A549 (cell line): ENCODE measurements at regions not wholly inside any gene's neighbourhood (a gene's known extent, or its start where the extent isn't known, plus 50 kb on each side); places are given as distances from the start of the nearest gene placed in this dataset.

Experiments used
- ATAC-seq, 2 experiments: fragments of 200-7000 bp in 1 of 2; fragments of >200 bp in 1 of 2; cut with Nextera tagmentation in 1 of 2; cut with Tn5 transposase in 1 of 2; 3 replicates each; pipeline versions ENCODE4 v1.8.0 to v1.9.1; 2018 to 2020; ENCODE audit warnings: mild to moderate bottlenecking in 1 of 2, moderate library complexity in 1 of 2
- CTCF ChIA-PET: fragments of 300-600 bp; sonication (Branson Sonifier 250); formaldehyde crosslinking; extraction: SDS; loops from one replicate; lab custom pipeline; 2021; ENCODE audit warnings: antibody characterized with exemption, inconsistent platforms; lab: Yijun Ruan, JAX
- POLR2A ChIA-PET: fragments of 350-600 bp; formaldehyde crosslinking; extraction: SDS; loops from one replicate; lab custom pipeline; 2021; ENCODE audit warnings: antibody characterized with exemption, inconsistent platforms; lab: Yijun Ruan, JAX
- DNase-seq, 2 experiments: peaks; one replicate each; pipeline versions ENCODE4 v3.0.0 to v3.0.0-alpha.2; 2011 to 2016; ENCODE audit warnings: low read depth in 1 of 2, low spot score in 1 of 2
- FAIRE-seq: peaks from 2 replicates; lab custom pipeline; 2011; peaks lifted over from hg19 to GRCh38; lab: Jason Lieb, UNC
- H3K27ac ChIP-seq, 2 experiments: fragments of >200 bp; sonication (Bioruptor Twin); formaldehyde crosslinking; 3 replicates each; pipeline ENCODE4 v1.5.1; 2016 to 2017
- H3K4me1 ChIP-seq: fragments of >200 bp; sonication (Bioruptor Twin); formaldehyde crosslinking; 3 replicates; pipeline ENCODE4 v1.6.1; 2016
- H3K4me2 ChIP-seq: fragments of >200 bp; sonication (Bioruptor Twin); formaldehyde crosslinking; 3 replicates; pipeline ENCODE4 v1.6.1; 2016
- H3K4me3 ChIP-seq: fragments of >200 bp; sonication (Bioruptor Twin); formaldehyde crosslinking; 3 replicates; pipeline ENCODE4 v1.5.1; 2016
- H3K9me3 ChIP-seq: fragments of >200 bp; sonication (Bioruptor Twin); formaldehyde crosslinking; 3 replicates; pipeline ENCODE4 v1.6.1; 2016
- ATOH8 ChIP-seq: fragments of 250-450 bp; sonication (Bioruptor Pico); IDR thresholded peaks from 2 replicates; pipeline ENCODE4 v1.5.0; 2020; ENCODE audit warnings: low read depth, mild to moderate bottlenecking, moderate library complexity
- BCL3 ChIP-seq: fragments of >200 bp; sonication (Bioruptor Twin); formaldehyde crosslinking; IDR thresholded peaks from 3 replicates; pipeline ENCODE4 v1.6.1; 2016
- CBX8 ChIP-seq: fragments of 200-600 bp; sonication (generic); IDR thresholded peaks from 2 replicates; pipeline ENCODE4 v1.6.1; 2016
- CHD2 ChIP-seq: fragments of 150-350 bp; IDR thresholded peaks from 2 replicates; pipeline ENCODE4 v1.6.1; 2014; ENCODE audit warnings: low read length; ENCODE audit not compliant: partially characterized antibody
- FOSB ChIP-seq: fragments of 250-450 bp; sonication (Bioruptor Pico); IDR thresholded peaks from 2 replicates; pipeline ENCODE4 v1.5.0; 2020; ENCODE audit warnings: mild to moderate bottlenecking, moderate library complexity
- GATA3 ChIP-seq: IDR thresholded peaks from 2 replicates; pipeline ENCODE4 v1.6.1; 2012; ENCODE audit warnings: borderline replicate concordance
- HEYL ChIP-seq: fragments of 250-450 bp; sonication (Bioruptor Pico); IDR thresholded peaks from 2 replicates; pipeline ENCODE4 v1.8.0; 2021; ENCODE audit warnings: mild to moderate bottlenecking, moderate library complexity
- HOXA7 ChIP-seq: fragments of 250-450 bp; sonication (Bioruptor Pico); IDR thresholded peaks from 2 replicates; pipeline ENCODE4 v1.5.0; 2020; ENCODE audit warnings: mild to moderate bottlenecking, moderate library complexity
- HOXB13 ChIP-seq: fragments of 250-450 bp; sonication (Bioruptor Pico); IDR thresholded peaks from 2 replicates; pipeline ENCODE4 v1.5.0; 2020; ENCODE audit warnings: low read depth, mild to moderate bottlenecking, moderate library complexity
- HOXB5 ChIP-seq: fragments of 250-450 bp; sonication (Bioruptor Pico); IDR thresholded peaks from 2 replicates; pipeline ENCODE4 v1.5.0; 2020; ENCODE audit warnings: mild to moderate bottlenecking, moderate library complexity
- KDM1A ChIP-seq: fragments of 200-600 bp; sonication (generic); IDR thresholded peaks from 2 replicates; pipeline ENCODE4 v1.6.1; 2016; ENCODE audit warnings: low read depth, mild to moderate bottlenecking
- MAFK ChIP-seq: fragments of 450-650 bp; IDR thresholded peaks from 2 replicates; pipeline ENCODE4 v1.6.1; 2014; ENCODE audit not compliant: partially characterized antibody
- MYC ChIP-seq: IDR thresholded peaks from 2 replicates; pipeline ENCODE4 v1.6.1; 2012; ENCODE audit warnings: mild to moderate bottlenecking, inconsistent platforms, low read length, improper control_type of control experiment, borderline replicate concordance
- NR3C1 ChIP-seq: fragments of >200 bp; sonication (Bioruptor Twin); formaldehyde crosslinking; IDR thresholded peaks from 3 replicates; pipeline ENCODE4 v1.6.1; 2017
- PBX3 ChIP-seq: IDR thresholded peaks from 2 replicates; pipeline ENCODE4 v1.6.1; 2012
- RAD21 ChIP-seq, 2 experiments: fragments of >200 bp in 1 of 2; sonication (Bioruptor Twin) in 1 of 2; formaldehyde crosslinking in 1 of 2; IDR thresholded peaks in 1 of 2; conservative IDR thresholded peaks in 1 of 2; 2 replicates in 1 of 2; 3 replicates in 1 of 2; pipeline ENCODE4 v1.6.1; 2012 to 2018; ENCODE audit warnings: inconsistent platforms in 1 of 2
- RARB ChIP-seq: fragments of 250-450 bp; sonication (Bioruptor Pico); IDR thresholded peaks from 2 replicates; pipeline ENCODE4 v1.8.0; 2021; ENCODE audit warnings: mild to moderate bottlenecking, moderate library complexity
- RNF2 ChIP-seq: fragments of 200-600 bp; sonication (generic); IDR thresholded peaks from 2 replicates; pipeline ENCODE4 v1.6.1; 2016; ENCODE audit warnings: low read depth, mild to moderate bottlenecking, antibody characterized with exemption, moderate library complexity, borderline replicate concordance
- ZC3H11A ChIP-seq: fragments of 450-650 bp; IDR thresholded peaks from 2 replicates; pipeline ENCODE4 v1.6.1; 2014; ENCODE audit warnings: antibody characterized with exemption, mild to moderate bottlenecking
- ZNF302 ChIP-seq: fragments of 250-450 bp; sonication (Bioruptor Pico); IDR thresholded peaks from 2 replicates; pipeline ENCODE4 v1.9.0; 2021; ENCODE audit warnings: inconsistent platforms, mild to moderate bottlenecking, moderate library complexity
- WGBS: methylation state at CpG from one replicate; pipeline ENCODE4 v1.1.6; 2017; ENCODE audit errors: missing lambda C conversion rate; 5-methylcytosine and 5-hydroxymethylcytosine counted together
- TF ChIP-seq, protein P1 (sequence below): fragments of >200 bp; sonication (Bioruptor Twin); formaldehyde crosslinking; IDR thresholded peaks from 3 replicates; pipeline ENCODE4 v1.5.1; 2016
- TF ChIP-seq, protein P2 (sequence below): fragments of 200-600 bp; sonication (generic); IDR thresholded peaks from 2 replicates; pipeline ENCODE4 v1.6.1; 2016; ENCODE audit warnings: antibody characterized with exemption, mild to moderate bottlenecking, moderate library complexity
- TF ChIP-seq, protein P3 (sequence below): fragments of >200 bp; sonication (Bioruptor Twin); formaldehyde crosslinking; IDR thresholded peaks from 2 replicates; pipeline ENCODE4 v1.6.1; 2016
- TF ChIP-seq, protein P4 (sequence below): IDR thresholded peaks from 2 replicates; pipeline ENCODE4 v1.6.1; 2012

GRCh38 chr10:44437840-44438511 lies 53.1 kb upstream of the CXCL12 start:
- Histone ChIP-seq H3K9me3 (no peaks in the 10 kb centered on the region; the same call in 2 of the 3 replicates), H3K27ac (no peak overlapping the region), H3K4me3 (no peak overlapping the region), H3K4me2 (no peak overlapping the region), H3K4me1 (no peaks in the 10 kb centered on the region)
- CTCF ChIA-PET, result no interaction called here
- WGBS, result 15% methylated on average over 3 of the region's 4 CpGs
- FAIRE-seq (no peak), ATAC-seq (no peak), DNase-seq (no peak)
- TF ChIP-seq MAFK (peak; percentile 82), ZNF302 (CRISPR knock-in tag) (no peak)
- POLR2A ChIA-PET, result no interaction called here

DNA sequence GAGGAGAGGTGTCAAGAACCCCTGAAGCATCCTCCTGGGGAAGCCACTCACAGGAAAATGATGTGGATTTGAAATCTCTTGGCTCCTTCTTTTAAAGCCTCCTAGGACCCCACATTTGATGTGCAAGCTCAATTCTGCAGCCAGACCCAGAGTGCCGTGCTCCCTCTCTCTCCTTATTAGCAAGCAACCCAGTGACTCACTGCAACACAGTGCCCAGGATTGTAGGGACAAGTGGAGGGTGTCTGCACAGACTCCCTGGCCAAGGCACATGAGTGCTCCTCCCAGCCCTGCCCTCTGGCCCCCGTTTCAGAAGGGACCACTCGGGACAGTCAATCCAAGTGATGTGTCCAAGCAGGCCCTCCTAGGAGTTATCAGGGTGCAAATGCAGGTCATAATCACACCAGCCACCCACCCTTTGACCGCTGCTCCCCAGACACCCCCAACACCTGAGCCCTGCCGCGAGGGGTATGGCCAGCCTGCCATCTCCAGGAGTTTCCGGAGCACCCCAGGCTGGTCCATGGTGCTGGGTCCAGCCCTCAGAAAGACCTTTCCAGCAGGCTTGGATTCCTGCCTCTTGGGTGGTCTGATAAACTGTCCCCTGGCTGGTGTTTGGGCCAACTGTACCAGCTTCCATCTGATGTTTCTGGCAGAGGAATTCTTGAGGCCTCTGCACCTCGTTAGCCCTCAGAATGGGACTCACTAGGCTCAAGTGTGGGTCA lies 54.5 kb upstream of the CXCL12 start:
- Histone ChIP-seq H3K27ac (no peak overlapping the region), H3K4me2 (no peak overlapping the region), H3K9me3 (no peaks in the 10 kb centered on the region; the same call in 2 of the 3 replicates), H3K4me1 (no peaks in the 10 kb centered on the region), H3K4me3 (no peak overlapping the region)
- 15% methylated on average over 4 of the region's 8 CpGs for WGBS
- POLR2A ChIA-PET, result no interaction called here
- ATAC-seq (no peak), FAIRE-seq (no peak), DNase-seq (no peak)
- CTCF ChIA-PET, result no interaction called here
- no peak for TF ChIP-seq RAD21 (conservative IDR thresholded peaks at IDR 0.05 in 1 of 2, IDR thresholded peaks at IDR 0.05 in 1 of 2)
- TF ChIP-seq RARB (CRISPR knock-in tag), result no peak
- no peak for TF ChIP-seq CHD2
- TF ChIP-seq, protein P1, sequence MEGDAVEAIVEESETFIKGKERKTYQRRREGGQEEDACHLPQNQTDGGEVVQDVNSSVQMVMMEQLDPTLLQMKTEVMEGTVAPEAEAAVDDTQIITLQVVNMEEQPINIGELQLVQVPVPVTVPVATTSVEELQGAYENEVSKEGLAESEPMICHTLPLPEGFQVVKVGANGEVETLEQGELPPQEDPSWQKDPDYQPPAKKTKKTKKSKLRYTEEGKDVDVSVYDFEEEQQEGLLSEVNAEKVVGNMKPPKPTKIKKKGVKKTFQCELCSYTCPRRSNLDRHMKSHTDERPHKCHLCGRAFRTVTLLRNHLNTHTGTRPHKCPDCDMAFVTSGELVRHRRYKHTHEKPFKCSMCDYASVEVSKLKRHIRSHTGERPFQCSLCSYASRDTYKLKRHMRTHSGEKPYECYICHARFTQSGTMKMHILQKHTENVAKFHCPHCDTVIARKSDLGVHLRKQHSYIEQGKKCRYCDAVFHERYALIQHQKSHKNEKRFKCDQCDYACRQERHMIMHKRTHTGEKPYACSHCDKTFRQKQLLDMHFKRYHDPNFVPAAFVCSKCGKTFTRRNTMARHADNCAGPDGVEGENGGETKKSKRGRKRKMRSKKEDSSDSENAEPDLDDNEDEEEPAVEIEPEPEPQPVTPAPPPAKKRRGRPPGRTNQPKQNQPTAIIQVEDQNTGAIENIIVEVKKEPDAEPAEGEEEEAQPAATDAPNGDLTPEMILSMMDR, result no peak
- no peak for TF ChIP-seq ZC3H11A
- TF ChIP-seq KDM1A, result no peak
- TF ChIP-seq MYC, result no peak
- TF ChIP-seq PBX3, result no peak
- TF ChIP-seq BCL3, result no peak
- TF ChIP-seq HEYL (CRISPR knock-in tag), result no peak
- no peak for TF ChIP-seq NR3C1

DNA sequence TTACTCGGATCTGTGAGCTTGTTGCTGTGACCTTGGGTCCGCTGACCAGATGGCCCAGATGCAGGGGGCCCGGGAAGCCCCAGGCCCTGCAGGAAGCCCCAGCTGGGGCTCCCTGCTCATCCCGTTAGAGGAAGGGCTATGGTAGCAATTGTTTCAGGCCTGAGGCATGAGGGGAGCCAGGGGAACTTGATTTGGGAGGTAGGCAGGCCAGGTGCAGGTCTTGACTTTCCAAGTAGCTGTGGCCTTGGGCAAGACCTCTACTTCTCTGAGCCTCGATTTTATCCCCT lies 55.0 kb upstream of the CXCL12 start:
- POLR2A ChIA-PET, result no interaction called here
- Histone ChIP-seq H3K4me3 (no peak overlapping the region), H3K27ac (no peak overlapping the region), H3K9me3 (no peaks in the 10 kb centered on the region; the same call in 2 of the 3 replicates), H3K4me1 (no peaks in the 10 kb centered on the region), H3K4me2 (no peak overlapping the region)
- no peak for ATAC-seq
- no peak for DNase-seq
- CTCF ChIA-PET, result no interaction called here
- FAIRE-seq, result no peak
- 6% methylated on average over 5 of the region's 5 CpGs for whole genome bisulfite sequencing
- TF ChIP-seq ZNF302 (CRISPR knock-in tag) (no peak), ATOH8 (CRISPR knock-in tag) (no peak), CBX8 (no peak), GATA3 (no peak), HOXB5 (CRISPR knock-in tag) (no peak), RNF2 (no peak), HOXB13 (CRISPR knock-in tag) (no peak), ZC3H11A (no peak), FOSB (CRISPR knock-in tag) (no peak), HEYL (CRISPR knock-in tag) (no peak), HOXA7 (no peak)
- TF ChIP-seq, protein P2, sequence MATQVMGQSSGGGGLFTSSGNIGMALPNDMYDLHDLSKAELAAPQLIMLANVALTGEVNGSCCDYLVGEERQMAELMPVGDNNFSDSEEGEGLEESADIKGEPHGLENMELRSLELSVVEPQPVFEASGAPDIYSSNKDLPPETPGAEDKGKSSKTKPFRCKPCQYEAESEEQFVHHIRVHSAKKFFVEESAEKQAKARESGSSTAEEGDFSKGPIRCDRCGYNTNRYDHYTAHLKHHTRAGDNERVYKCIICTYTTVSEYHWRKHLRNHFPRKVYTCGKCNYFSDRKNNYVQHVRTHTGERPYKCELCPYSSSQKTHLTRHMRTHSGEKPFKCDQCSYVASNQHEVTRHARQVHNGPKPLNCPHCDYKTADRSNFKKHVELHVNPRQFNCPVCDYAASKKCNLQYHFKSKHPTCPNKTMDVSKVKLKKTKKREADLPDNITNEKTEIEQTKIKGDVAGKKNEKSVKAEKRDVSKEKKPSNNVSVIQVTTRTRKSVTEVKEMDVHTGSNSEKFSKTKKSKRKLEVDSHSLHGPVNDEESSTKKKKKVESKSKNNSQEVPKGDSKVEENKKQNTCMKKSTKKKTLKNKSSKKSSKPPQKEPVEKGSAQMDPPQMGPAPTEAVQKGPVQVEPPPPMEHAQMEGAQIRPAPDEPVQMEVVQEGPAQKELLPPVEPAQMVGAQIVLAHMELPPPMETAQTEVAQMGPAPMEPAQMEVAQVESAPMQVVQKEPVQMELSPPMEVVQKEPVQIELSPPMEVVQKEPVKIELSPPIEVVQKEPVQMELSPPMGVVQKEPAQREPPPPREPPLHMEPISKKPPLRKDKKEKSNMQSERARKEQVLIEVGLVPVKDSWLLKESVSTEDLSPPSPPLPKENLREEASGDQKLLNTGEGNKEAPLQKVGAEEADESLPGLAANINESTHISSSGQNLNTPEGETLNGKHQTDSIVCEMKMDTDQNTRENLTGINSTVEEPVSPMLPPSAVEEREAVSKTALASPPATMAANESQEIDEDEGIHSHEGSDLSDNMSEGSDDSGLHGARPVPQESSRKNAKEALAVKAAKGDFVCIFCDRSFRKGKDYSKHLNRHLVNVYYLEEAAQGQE, result no peak
- TF ChIP-seq, protein P3, sequence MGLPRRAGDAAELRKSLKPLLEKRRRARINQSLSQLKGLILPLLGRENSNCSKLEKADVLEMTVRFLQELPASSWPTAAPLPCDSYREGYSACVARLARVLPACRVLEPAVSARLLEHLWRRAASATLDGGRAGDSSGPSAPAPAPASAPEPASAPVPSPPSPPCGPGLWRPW, result no peak
- TF ChIP-seq, protein P4, sequence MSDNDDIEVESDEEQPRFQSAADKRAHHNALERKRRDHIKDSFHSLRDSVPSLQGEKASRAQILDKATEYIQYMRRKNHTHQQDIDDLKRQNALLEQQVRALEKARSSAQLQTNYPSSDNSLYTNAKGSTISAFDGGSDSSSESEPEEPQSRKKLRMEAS, result no peak
